Tibial artery (tissue), 4 donors: ENCODE measurements at regions not wholly inside any gene's neighbourhood (a gene's known extent, or its start where the extent isn't known, plus 50 kb on each side); places are given as distances from the start of the nearest gene placed in this dataset.

ENCODE experiments used
- DNase-seq, 2 donors: peaks; one replicate each; pipeline ENCODE4 v3.0.0-alpha.2; 2019
- H3K27ac ChIP-seq, 2 donors: fragments of 200-600 bp; sonication (generic) in 1 of 2; 1 replicate in 1 of 2; 2 replicates in 1 of 2; pipeline ENCODE4 v1.5.1; 2018 to 2019; ENCODE audit warnings: mild to moderate bottlenecking in 1 of 2
- H3K27me3 ChIP-seq, 2 donors: fragments of 200-600 bp; sonication (generic) in 1 of 2; one replicate each; pipeline versions ENCODE4 v1.5.1 to v1.6.0; 2016 to 2019
- H3K36me3 ChIP-seq, 3 donors: fragments of 200-600 bp; sonication (generic) in 2 of 3; one replicate each; pipeline ENCODE4 v1.5.1; 2016 to 2019; ENCODE audit warnings: mild to moderate bottlenecking in 2 of 3
- H3K4me1 ChIP-seq, 4 donors: fragments of 200-600 bp; sonication (generic) in 2 of 4; 1 replicate in 3 of 4; 2 replicates in 1 of 4; pipeline ENCODE4 v1.5.1; 2016 to 2019
- H3K4me3 ChIP-seq, 2 donors: fragments of 200-600 bp; sonication (generic) in 1 of 2; 1 replicate in 1 of 2; 2 replicates in 1 of 2; pipeline ENCODE4 v1.5.1; 2018 to 2019; ENCODE audit warnings: mild to moderate bottlenecking in 2 of 2
- H3K9me3 ChIP-seq, 3 donors: fragments of 200-600 bp; sonication (generic) in 1 of 3; one replicate each; pipeline ENCODE4 v1.5.1; 2016 to 2019
- intact Hi-C: fragments of 100-400 bp; cut with DNase I; formaldehyde crosslinking; loops from one replicate; pipeline ENCODE4 v1.15.0; 2023; ENCODE audit warnings: low total_unique reads
- TF ChIP-seq, protein P1 (sequence below), 2 experiments: fragments of 200-600 bp in 1 of 2; fragments of 450-650 bp in 1 of 2; IDR thresholded peaks; one replicate each; pipeline ENCODE4 v1.5.1; 2017 to 2019; ENCODE audit warnings: antibody characterized with exemption in 2 of 2, mild to moderate bottlenecking in 1 of 2, moderate library complexity in 1 of 2

DNA sequence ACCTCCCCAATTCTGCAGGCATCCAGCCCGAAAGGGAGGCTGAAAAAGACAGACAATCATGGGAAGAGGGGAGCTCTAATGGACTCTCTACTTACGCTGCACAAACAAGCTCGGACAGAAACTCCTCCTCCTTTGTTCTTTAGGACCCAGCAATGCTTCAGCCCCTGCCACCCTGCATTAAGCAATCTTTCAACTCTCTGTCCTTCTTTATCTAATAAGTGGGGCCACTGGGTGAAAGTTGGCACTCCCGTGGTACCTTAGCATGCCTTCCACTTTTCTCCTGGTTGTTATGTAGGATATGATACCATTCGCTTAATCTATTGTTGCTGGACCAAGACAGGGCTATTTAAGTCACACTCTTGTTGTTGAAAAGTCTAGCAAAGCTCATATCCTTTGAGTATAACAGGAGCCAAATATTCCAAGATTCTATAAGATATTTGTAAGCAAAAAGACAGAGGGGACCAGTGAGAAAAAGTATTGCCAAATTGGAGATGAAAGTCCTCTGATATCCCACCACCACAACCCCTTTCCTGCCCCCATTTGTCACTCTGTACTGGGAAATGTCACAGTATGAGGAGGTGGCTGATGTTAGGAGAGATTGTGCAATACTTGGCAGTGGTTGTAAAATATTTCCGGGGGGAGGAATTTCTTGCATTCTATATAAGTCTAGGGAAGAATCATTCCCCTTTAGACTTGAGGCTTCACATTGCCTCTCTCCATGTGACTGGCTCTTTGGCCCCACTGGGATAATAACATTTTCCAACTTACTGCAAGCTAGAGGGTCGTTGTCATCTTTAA is 137.3 kb upstream of the GJB5 start:
- Histone ChIP-seq H3K36me3 (no peaks in the 10 kb centered on the region), H3K27me3 (peaks cover 0 to 41% of the 10 kb centered on the region in 2 donors), H3K9me3 (no peaks in the 10 kb centered on the region), H3K27ac (no peak overlapping the region), H3K4me1 (no peaks in the 10 kb centered on the region), H3K4me3 (no peak overlapping the region)
- intact Hi-C loops: no loop called here
- no peak for DNase-seq
- TF ChIP-seq, protein P1, sequence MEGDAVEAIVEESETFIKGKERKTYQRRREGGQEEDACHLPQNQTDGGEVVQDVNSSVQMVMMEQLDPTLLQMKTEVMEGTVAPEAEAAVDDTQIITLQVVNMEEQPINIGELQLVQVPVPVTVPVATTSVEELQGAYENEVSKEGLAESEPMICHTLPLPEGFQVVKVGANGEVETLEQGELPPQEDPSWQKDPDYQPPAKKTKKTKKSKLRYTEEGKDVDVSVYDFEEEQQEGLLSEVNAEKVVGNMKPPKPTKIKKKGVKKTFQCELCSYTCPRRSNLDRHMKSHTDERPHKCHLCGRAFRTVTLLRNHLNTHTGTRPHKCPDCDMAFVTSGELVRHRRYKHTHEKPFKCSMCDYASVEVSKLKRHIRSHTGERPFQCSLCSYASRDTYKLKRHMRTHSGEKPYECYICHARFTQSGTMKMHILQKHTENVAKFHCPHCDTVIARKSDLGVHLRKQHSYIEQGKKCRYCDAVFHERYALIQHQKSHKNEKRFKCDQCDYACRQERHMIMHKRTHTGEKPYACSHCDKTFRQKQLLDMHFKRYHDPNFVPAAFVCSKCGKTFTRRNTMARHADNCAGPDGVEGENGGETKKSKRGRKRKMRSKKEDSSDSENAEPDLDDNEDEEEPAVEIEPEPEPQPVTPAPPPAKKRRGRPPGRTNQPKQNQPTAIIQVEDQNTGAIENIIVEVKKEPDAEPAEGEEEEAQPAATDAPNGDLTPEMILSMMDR (IDR thresholded peaks at IDR 0.05): no peak

DNA sequence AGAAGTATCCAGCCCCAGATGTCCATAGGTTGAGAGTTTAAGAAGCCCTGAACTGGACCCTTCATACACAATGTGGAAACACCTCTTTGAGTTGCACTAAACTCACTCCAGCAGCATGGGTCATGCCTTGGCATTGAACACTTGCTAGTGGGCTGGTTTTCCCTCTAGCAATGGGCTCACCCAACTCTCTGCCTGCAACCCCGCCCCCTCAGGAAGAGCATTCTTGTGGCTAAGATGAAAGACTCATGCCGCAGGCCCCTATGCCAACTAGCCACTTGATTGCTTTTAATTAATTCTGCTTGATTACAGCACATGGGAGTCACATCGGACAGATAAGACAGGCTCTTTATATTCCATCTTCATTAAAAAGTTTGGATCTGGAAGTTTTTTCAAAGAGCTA is 136.5 kb upstream of the GJB5 start:
- Histone ChIP-seq H3K4me1 (no peaks in the 10 kb centered on the region), H3K27me3 (peaks cover 0 to 37% of the 10 kb centered on the region in 2 donors), H3K27ac (no peak overlapping the region), H3K4me3 (no peak overlapping the region), H3K9me3 (no peaks in the 10 kb centered on the region), H3K36me3 (no peaks in the 10 kb centered on the region)
- DNase-seq: no peak
- intact Hi-C loops: no loop called here
- TF ChIP-seq, protein P1 (IDR thresholded peaks at IDR 0.05): no peak

DNA sequence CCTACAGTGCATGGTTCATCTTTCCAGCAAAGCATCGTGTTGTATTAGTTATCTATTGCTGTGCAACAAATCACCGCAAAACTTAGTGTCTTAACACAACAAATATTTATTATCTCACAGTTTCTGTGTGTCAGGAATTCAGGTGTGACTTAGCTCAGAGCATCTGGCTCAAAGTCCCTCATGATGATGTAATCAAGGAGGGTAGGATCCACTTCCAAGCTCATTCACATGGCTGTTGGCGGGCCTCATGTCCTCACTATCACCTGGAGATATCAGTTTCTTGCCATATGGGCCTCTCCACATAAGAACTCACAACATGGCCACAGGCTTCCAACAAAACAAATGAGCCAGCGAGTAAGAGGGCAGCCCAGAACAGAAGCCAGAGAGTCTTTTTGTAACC is 135.6 kb upstream of the GJB5 start:
- Histone ChIP-seq H3K4me1 (no peaks in the 10 kb centered on the region), H3K27ac (no peak overlapping the region), H3K27me3 (peaks cover 0 to 42% of the 10 kb centered on the region in 2 donors), H3K36me3 (no peaks in the 10 kb centered on the region), H3K4me3 (no peak overlapping the region), H3K9me3 (no peaks in the 10 kb centered on the region)
- intact Hi-C loops: no loop called here
- TF ChIP-seq, protein P1 (IDR thresholded peaks at IDR 0.05): no peak
- no peak for DNase-seq

DNA sequence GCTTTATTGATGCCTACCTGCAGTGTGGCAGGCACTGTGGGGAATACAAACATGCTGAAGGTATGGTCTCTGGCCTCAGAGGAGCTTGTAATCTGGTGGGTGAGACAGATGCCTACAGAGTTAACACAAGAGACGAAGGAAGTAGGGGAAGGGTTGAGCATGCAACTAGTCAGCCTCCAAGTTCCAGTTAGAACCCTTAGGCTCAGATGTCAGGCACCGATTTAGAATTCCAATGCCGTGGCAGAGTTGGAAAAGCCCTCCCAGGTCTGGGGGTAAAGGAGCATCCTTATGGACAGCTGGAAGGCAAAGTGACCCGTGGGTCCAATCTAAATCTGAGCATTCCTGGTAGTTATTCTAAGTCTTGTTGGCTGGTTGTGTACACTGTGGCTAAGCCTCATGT is 132.9 kb upstream of the GJB5 start:
- TF ChIP-seq, protein P1 (IDR thresholded peaks at IDR 0.05): no peak
- intact Hi-C loops: no loop called here

DNA sequence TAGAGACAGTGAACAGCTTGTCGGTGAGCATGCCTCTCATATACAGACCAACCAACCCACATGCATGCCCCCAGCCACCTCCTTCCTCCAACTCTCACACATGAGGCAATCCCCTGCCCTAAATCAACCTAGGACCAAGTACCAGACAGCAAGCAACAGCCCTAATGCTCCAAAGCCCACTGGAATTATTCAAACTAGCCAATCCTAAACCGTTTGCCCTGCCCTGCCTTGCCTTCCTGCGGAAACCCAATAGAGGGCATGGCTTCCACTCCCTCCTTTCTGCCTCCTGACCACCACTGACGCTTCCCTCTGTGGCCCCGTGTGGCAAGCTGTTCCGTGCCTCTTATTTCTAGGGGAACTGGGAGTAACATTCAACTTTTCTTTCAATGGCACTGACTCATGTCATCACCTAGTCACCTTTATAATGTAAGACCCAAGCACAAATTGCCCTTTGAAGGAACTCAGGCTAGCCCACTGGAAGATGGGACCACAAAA is 129.3 kb upstream of the GJB5 start:
- Histone ChIP-seq H3K27ac (no peak overlapping the region), H3K9me3 (no peaks in the 10 kb centered on the region), H3K4me3 (no peak overlapping the region), H3K27me3 (peaks cover 0 to 18% of the 10 kb centered on the region in 2 donors), H3K36me3 (no peaks in the 10 kb centered on the region), H3K4me1 (no peaks in the 10 kb centered on the region)
- intact Hi-C loops: no loop called here
- TF ChIP-seq, protein P1 (IDR thresholded peaks at IDR 0.05): no peak
- DNase-seq: no peak

More for the DNA sequence above, 132.9 kb upstream of the GJB5 start:
- Histone ChIP-seq H3K4me1 (no peaks in the 10 kb centered on the region), H3K27ac (no peak overlapping the region), H3K36me3 (no peaks in the 10 kb centered on the region), H3K4me3 (no peak overlapping the region), H3K27me3 (peaks cover 0 to 36% of the 10 kb centered on the region in 2 donors), H3K9me3 (no peaks in the 10 kb centered on the region)
- DNase-seq: no peak
